ENCODE measurements at regions not wholly inside any gene's neighbourhood (a gene's known extent, or its start where the extent isn't known, plus 50 kb on each side); places are given as distances from the start of the nearest gene placed in this dataset.

GRCh38 chr10:9719246-9719645, 1298.4 kb upstream of the CELF2 start:
- H3K27ac Mint-ChIP-seq = no peak overlapping the region
- H3K27me3 Mint-ChIP-seq = no peaks in the 10 kb centered on the region
- intact Hi-C loops (cut with micrococcal nuclease) = no loop called here
- no peaks in the 10 kb centered on the region for H3K4me1 Mint-ChIP-seq (ENCODE audit: low read depth)
- H3K9me3 Mint-ChIP-seq = peaks cover 20% of the 10 kb centered on the region
- no peaks in the 10 kb centered on the region for H3K36me3 Mint-ChIP-seq (ENCODE audit: low read depth)
- no peak overlapping the region for H3K4me3 Mint-ChIP-seq

GRCh38 chr10:9733766-9734165, 1283.9 kb upstream of the CELF2 start:
- peaks cover 12% of the 10 kb centered on the region for H3K9me3 Mint-ChIP-seq
- H3K36me3 Mint-ChIP-seq (ENCODE audit: low read depth) = no peaks in the 10 kb centered on the region

GRCh38 chr10:9734218-9734617, 1283.5 kb upstream of the CELF2 start:
- Mint-ChIP-seq H3K27ac (no peak overlapping the region), H3K9me3 (peaks cover 8% of the 10 kb centered on the region), H3K27me3 (no peaks in the 10 kb centered on the region), H3K4me3 (no peak overlapping the region), H3K36me3 (ENCODE audit: low read depth) (no peaks in the 10 kb centered on the region), H3K4me1 (ENCODE audit: low read depth) (no peaks in the 10 kb centered on the region)
- intact Hi-C loops (cut with micrococcal nuclease) = no loop called here

More at GRCh38 chr10:9733766-9734165, 1283.9 kb upstream of the CELF2 start:
- intact Hi-C loops (cut with micrococcal nuclease) = no loop called here
- Mint-ChIP-seq H3K27ac (no peak overlapping the region), H3K27me3 (no peaks in the 10 kb centered on the region), H3K4me3 (no peak overlapping the region), H3K4me1 (ENCODE audit: low read depth) (no peaks in the 10 kb centered on the region)

- Mint-ChIP-seq H3K9me3 (peaks cover 8% of the 10 kb centered on the region), H3K4me1 (ENCODE audit: low read depth) (no peaks in the 10 kb centered on the region), H3K36me3 (ENCODE audit: low read depth) (no peaks in the 10 kb centered on the region), H3K27me3 (no peaks in the 10 kb centered on the region), H3K27ac (no peak overlapping the region), H3K4me3 (no peak overlapping the region)
- intact Hi-C loops (cut with micrococcal nuclease) = no loop called here
Measured at GRCh38 chr10:9735731-9736130, 1281.9 kb upstream of the CELF2 start.

DNA sequence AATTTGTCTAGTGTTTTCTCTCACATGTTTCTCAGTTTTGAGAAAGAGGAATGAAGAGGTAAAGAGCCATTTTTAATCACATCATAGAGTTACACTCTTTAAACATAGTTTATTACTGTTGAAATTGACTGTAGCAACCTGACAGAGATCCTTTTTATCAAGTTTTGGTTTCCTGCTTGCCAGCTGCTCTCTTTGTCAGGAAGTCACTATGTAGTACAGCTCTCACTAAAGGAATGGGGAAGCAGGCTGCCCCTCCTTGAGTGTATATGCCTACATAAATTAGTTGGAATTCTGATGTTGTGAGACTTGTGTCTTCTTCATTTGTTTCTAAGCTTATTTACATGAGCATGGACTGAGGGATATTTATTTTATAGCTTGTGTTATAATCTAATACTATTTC, 1274.0 kb upstream of the CELF2 start:
- intact Hi-C loops (cut with micrococcal nuclease) = no loop called here
- Mint-ChIP-seq H3K27ac (no peak overlapping the region), H3K4me3 (no peak overlapping the region)

DNA sequence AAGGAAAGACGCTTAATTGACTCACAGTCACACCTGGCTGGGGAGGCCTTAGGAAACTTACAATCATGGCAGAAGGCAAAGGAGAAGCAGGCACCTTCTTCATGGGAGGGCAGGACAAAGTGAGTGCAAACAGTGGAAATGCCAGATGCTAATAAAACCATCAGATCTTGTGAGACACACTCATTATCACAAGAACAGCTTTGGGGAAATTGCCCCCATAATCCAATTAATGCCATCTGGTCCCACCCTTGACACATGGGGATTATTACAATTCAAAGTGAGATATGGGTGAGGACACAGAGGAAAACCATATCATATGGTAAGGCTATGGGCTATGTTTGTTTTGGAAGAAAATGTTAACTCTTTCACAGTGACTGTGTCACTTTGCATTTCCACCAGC, 1272.5 kb upstream of the CELF2 start:
- Mint-ChIP-seq H3K27me3 (no peaks in the 10 kb centered on the region), H3K27ac (no peak overlapping the region), H3K4me1 (ENCODE audit: low read depth) (no peaks in the 10 kb centered on the region), H3K4me3 (no peak overlapping the region), H3K9me3 (peaks cover 10% of the 10 kb centered on the region), H3K36me3 (ENCODE audit: low read depth) (no peaks in the 10 kb centered on the region)
- intact Hi-C loops (cut with micrococcal nuclease) = no loop called here

More for the DNA sequence above, 1274.0 kb upstream of the CELF2 start:
- no peaks in the 10 kb centered on the region for H3K4me1 Mint-ChIP-seq (ENCODE audit: low read depth)
- H3K27me3 Mint-ChIP-seq = no peaks in the 10 kb centered on the region
- no peaks in the 10 kb centered on the region for H3K36me3 Mint-ChIP-seq (ENCODE audit: low read depth)
- H3K9me3 Mint-ChIP-seq = peaks cover 10% of the 10 kb centered on the region

- Mint-ChIP-seq H3K4me1 (ENCODE audit: low read depth) (no peaks in the 10 kb centered on the region), H3K9me3 (peaks cover 44% of the 10 kb centered on the region), H3K27ac (no peak overlapping the region), H3K27me3 (no peaks in the 10 kb centered on the region), H3K36me3 (ENCODE audit: low read depth) (no peaks in the 10 kb centered on the region), H3K4me3 (no peak overlapping the region)
- intact Hi-C loops (cut with micrococcal nuclease) = no loop called here
Measured at GRCh38 chr10:9757176-9757575, 1260.5 kb upstream of the CELF2 start.

DNA sequence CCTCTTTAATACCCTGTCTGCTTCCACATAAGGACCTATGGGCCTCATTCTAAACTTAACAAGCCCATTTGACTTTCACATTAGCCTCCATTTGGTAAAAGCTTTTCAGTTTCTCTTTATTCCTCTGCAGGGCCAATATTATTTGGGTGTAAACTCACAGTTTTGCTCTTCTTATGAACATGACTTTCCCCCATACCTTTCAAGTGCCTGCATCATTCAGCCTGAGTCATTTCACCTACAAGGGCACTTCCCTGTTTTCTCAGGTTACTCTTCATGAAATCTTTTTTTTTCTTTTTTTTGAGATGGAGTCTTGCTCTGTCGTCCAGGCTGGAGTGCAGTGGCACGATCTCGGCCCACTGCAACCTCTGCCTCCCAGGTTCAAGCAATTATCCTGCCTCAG, 1258.1 kb upstream of the CELF2 start:
- no peak overlapping the region for H3K27ac Mint-ChIP-seq
- peaks cover 44% of the 10 kb centered on the region for H3K9me3 Mint-ChIP-seq
- no peak overlapping the region for H3K4me3 Mint-ChIP-seq
- no peaks in the 10 kb centered on the region for H3K36me3 Mint-ChIP-seq (ENCODE audit: low read depth)
- intact Hi-C loops (cut with micrococcal nuclease) = no loop called here
- H3K27me3 Mint-ChIP-seq = no peaks in the 10 kb centered on the region
- H3K4me1 Mint-ChIP-seq (ENCODE audit: low read depth) = no peaks in the 10 kb centered on the region

DNA sequence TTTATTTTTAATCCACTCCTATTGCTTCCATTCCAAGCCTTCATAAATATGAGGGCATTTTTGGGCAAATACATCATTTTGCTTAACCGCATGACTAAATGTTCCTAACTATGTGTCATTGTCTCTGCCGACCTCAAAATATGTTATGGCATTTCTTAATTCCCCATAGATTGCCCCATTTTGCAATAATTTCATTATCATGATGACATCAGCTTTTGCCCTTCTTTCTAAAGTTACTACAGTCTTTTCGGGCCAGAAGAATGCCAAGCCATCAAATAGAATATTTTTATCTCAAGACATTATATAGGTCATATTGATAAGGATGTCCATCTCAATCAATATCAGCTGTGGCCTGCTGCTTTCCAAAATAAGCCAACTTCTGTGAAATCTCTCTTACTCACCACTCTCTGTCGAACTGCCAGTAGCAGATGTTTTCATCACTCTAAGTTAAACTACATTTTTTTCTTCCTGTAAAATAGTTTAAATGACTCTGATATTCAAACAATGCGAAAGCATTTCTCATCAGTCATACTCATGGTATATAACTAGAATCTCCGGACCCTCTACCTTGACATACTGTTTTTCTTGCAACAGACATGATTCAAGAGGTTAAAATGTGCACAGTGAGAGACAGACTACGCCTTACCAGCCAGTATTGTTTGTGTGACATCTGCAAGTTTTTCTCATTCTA, 1254.6 kb upstream of the CELF2 start:
- H3K36me3 Mint-ChIP-seq (ENCODE audit: low read depth) = no peaks in the 10 kb centered on the region
- peaks cover 32% of the 10 kb centered on the region for H3K9me3 Mint-ChIP-seq
- no peak overlapping the region for H3K27ac Mint-ChIP-seq
- H3K4me1 Mint-ChIP-seq (ENCODE audit: low read depth) = no peaks in the 10 kb centered on the region
- H3K4me3 Mint-ChIP-seq = no peak overlapping the region
- no peaks in the 10 kb centered on the region for H3K27me3 Mint-ChIP-seq
- intact Hi-C loops (cut with micrococcal nuclease) = no loop called here

- no peak overlapping the region for H3K4me3 Mint-ChIP-seq
- no peak overlapping the region for H3K27ac Mint-ChIP-seq
- H3K9me3 Mint-ChIP-seq = peaks cover 17% of the 10 kb centered on the region
- H3K4me1 Mint-ChIP-seq (ENCODE audit: low read depth) = no peaks in the 10 kb centered on the region
- no peaks in the 10 kb centered on the region for H3K36me3 Mint-ChIP-seq (ENCODE audit: low read depth)
- intact Hi-C loops (cut with micrococcal nuclease) = no loop called here
- H3K27me3 Mint-ChIP-seq = no peaks in the 10 kb centered on the region
Measured at GRCh38 chr10:9766762-9767161, 1250.9 kb upstream of the CELF2 start.

GRCh38 chr10:9781666-9782065, 1236.0 kb upstream of the CELF2 start:
- no peaks in the 10 kb centered on the region for H3K4me1 Mint-ChIP-seq (ENCODE audit: low read depth)
- no peak overlapping the region for H3K27ac Mint-ChIP-seq
- H3K4me3 Mint-ChIP-seq = no peak overlapping the region
- no peaks in the 10 kb centered on the region for H3K36me3 Mint-ChIP-seq (ENCODE audit: low read depth)
- intact Hi-C loops (cut with micrococcal nuclease) = no loop called here
- no peaks in the 10 kb centered on the region for H3K9me3 Mint-ChIP-seq
- no peaks in the 10 kb centered on the region for H3K27me3 Mint-ChIP-seq

- no peaks in the 10 kb centered on the region for H3K27me3 Mint-ChIP-seq
- H3K27ac Mint-ChIP-seq = no peak overlapping the region
- no peaks in the 10 kb centered on the region for H3K9me3 Mint-ChIP-seq
- no peaks in the 10 kb centered on the region for H3K4me1 Mint-ChIP-seq (ENCODE audit: low read depth)
- H3K4me3 Mint-ChIP-seq = no peak overlapping the region
- intact Hi-C loops (cut with micrococcal nuclease) = no loop called here
- H3K36me3 Mint-ChIP-seq (ENCODE audit: low read depth) = no peaks in the 10 kb centered on the region
Measured at GRCh38 chr10:9786101-9786500, 1231.6 kb upstream of the CELF2 start.

- Mint-ChIP-seq H3K9me3 (no peaks in the 10 kb centered on the region), H3K4me1 (ENCODE audit: low read depth) (no peaks in the 10 kb centered on the region), H3K27me3 (no peaks in the 10 kb centered on the region), H3K36me3 (ENCODE audit: low read depth) (no peaks in the 10 kb centered on the region), H3K4me3 (no peak overlapping the region), H3K27ac (no peak overlapping the region)
- intact Hi-C loops (cut with micrococcal nuclease) = no loop called here
Measured at GRCh38 chr10:9786576-9786975, 1231.1 kb upstream of the CELF2 start.

DNA sequence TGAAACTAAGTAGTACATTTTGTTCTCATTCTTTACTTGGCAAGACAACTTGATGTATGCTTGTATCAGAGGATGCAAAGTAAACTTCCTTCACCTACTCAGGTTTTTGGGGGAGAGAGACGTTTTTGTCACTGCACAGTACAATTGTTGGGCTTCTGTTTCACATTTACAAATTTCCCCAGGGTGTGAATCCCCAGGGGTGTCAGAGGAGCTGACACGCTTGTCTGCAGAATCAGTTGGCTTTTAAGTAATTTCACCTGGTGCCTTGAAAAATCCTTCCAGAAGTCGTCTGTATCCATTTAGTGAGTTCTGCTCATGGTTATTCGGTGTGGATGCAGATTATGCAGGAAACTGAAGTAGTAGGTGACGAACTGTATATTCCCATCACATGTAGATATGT, 1227.7 kb upstream of the CELF2 start:
- Mint-ChIP-seq H3K9me3 (no peaks in the 10 kb centered on the region), H3K36me3 (ENCODE audit: low read depth) (no peaks in the 10 kb centered on the region)

DNA sequence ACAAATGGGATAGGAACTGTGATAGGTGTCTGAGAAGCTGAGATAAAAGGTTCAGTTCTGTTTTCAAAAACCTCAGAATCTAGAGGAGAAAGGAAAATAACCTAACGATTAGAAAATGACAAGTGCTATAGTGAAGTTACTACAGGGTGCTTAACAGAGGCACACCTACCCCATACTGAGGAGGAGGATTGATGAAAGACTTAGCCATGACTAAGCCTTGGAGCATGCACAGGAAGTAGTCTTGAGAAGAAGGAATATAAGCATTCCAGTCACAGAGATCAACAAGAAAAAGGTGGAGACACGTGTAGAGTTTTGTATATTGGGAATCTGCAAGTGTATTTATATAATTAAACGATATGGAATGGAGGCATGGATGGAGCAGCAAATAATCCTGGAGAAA, 1225.5 kb upstream of the CELF2 start:
- H3K4me3 Mint-ChIP-seq = no peak overlapping the region
- intact Hi-C loops (cut with micrococcal nuclease) = no loop called here
- H3K27ac Mint-ChIP-seq = no peak overlapping the region
- H3K36me3 Mint-ChIP-seq (ENCODE audit: low read depth) = no peaks in the 10 kb centered on the region
- H3K9me3 Mint-ChIP-seq = no peaks in the 10 kb centered on the region
- no peaks in the 10 kb centered on the region for H3K4me1 Mint-ChIP-seq (ENCODE audit: low read depth)
- no peaks in the 10 kb centered on the region for H3K27me3 Mint-ChIP-seq

More for the DNA sequence above, 1227.7 kb upstream of the CELF2 start:
- intact Hi-C loops (cut with micrococcal nuclease) = no loop called here
- no peaks in the 10 kb centered on the region for H3K4me1 Mint-ChIP-seq (ENCODE audit: low read depth)
- H3K4me3 Mint-ChIP-seq = no peak overlapping the region
- H3K27me3 Mint-ChIP-seq = no peaks in the 10 kb centered on the region
- no peak overlapping the region for H3K27ac Mint-ChIP-seq

Data from dendritic cell treated with granulocyte-macrophage colony-stimulating factor and Interleukin-4, amounts not matched to agents 40 ng/mL and 50 ng/mL, for 4 days (primary cell).